Calu3 (cell line): ENCODE measurements at regions not wholly inside any gene's neighbourhood (a gene's known extent, or its start where the extent isn't known, plus 50 kb on each side); places are given as distances from the start of the nearest gene placed in this dataset.

Source experiments
- BruUV-seq: library from RNA; stranded (reverse); fragments of 400-500 nt; replicated peaks from 2 replicates; lab custom pipeline; 2021; lab: Mats Ljungman, UMichigan
- CTCF ChIA-PET: fragments of 300-600 bp; sonication (Branson Sonifier 250); formaldehyde crosslinking; loops from one replicate; lab custom pipeline; 2022; ENCODE audit warnings: antibody characterized with exemption; lab: Charles Lee
- DNase-seq: peaks from one replicate; pipeline ENCODE4 v3.0.0; 2022
- H3K27ac Mint-ChIP-seq: one replicate; pipeline ENCODE4 v1.8.0; 2022; ENCODE audit warnings: mixed read lengths; ENCODE audit not compliant: unreplicated experiment
- H3K27me3 Mint-ChIP-seq: one replicate; pipeline ENCODE4 v1.8.0; 2022; ENCODE audit warnings: mixed read lengths; ENCODE audit not compliant: unreplicated experiment
- H3K36me3 Mint-ChIP-seq: one replicate; pipeline ENCODE4 v1.8.0; 2022; ENCODE audit warnings: mild to moderate bottlenecking, moderate library complexity, mixed read lengths; ENCODE audit not compliant: insufficient read depth, unreplicated experiment
- H3K4me1 Mint-ChIP-seq: one replicate; pipeline ENCODE4 v1.8.0; 2022; ENCODE audit warnings: mild to moderate bottlenecking, low read depth, mixed read lengths; ENCODE audit not compliant: unreplicated experiment
- H3K4me3 Mint-ChIP-seq: one replicate; pipeline ENCODE4 v1.8.0; 2022; ENCODE audit warnings: mild to moderate bottlenecking, low read depth, moderate library complexity, mixed read lengths; ENCODE audit not compliant: unreplicated experiment
- H3K9me3 Mint-ChIP-seq: one replicate; pipeline ENCODE4 v1.8.0; 2022; ENCODE audit warnings: low read depth, mixed read lengths; ENCODE audit not compliant: unreplicated experiment
- CTCF ChIP-seq: fragments of 200-600 bp; IDR thresholded peaks from one replicate; pipeline ENCODE4 v1.8.0; 2022; ENCODE audit warnings: antibody characterized with exemption; ENCODE audit not compliant: unreplicated experiment
- intact Hi-C: fragments of 100-400 bp; cut with micrococcal nuclease; formaldehyde crosslinking; loops from one replicate; pipeline ENCODE4 v1.10.0; 2022; ENCODE audit not compliant: unreplicated experiment

DNA sequence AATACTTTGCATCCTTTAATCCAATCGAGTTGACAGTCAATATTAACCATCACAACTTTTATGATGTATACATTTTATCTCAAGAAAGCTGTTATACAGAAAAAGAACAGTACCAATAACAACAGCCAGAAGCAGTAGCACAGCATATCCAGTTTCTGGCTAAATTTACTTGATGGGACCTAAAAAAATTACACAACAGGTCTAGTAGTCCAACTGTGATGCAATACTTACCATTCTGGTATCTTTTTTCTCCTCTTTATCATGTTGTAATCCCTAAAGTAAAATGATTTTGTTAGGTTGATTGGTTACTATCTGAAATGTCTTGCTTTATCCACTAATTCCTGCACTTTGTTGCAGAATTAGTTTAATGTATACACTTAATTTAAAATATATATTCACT, 1150.6 kb downstream of the FAT4 start:
- H3K27me3 Mint-ChIP-seq, result no peaks in the 10 kb centered on the region
- H3K4me3 Mint-ChIP-seq, result no peak overlapping the region
- intact Hi-C loops, result no loop called here
- H3K9me3 Mint-ChIP-seq, result peaks cover 3% of the 10 kb centered on the region
- CTCF ChIA-PET, result no interaction called here
- no peaks in the 10 kb centered on the region for H3K4me1 Mint-ChIP-seq
- no peak for DNase-seq
- no peaks in the 10 kb centered on the region for H3K36me3 Mint-ChIP-seq
- no TSS peak for BruUV-seq
- no peak for TF ChIP-seq CTCF
- H3K27ac Mint-ChIP-seq, result no peak overlapping the region

GRCh38 chr4:126466848-126467247, 1152.1 kb downstream of the FAT4 start:
- no peak overlapping the region for H3K27ac Mint-ChIP-seq
- TF ChIP-seq CTCF, result no peak
- H3K27me3 Mint-ChIP-seq, result no peaks in the 10 kb centered on the region
- BruUV-seq, result no TSS peak
- intact Hi-C loops, result no loop called here
- DNase-seq, result no peak
- CTCF ChIA-PET, result no interaction called here
- H3K36me3 Mint-ChIP-seq, result no peaks in the 10 kb centered on the region
- peaks cover 3% of the 10 kb centered on the region for H3K9me3 Mint-ChIP-seq
- no peak overlapping the region for H3K4me3 Mint-ChIP-seq
- no peaks in the 10 kb centered on the region for H3K4me1 Mint-ChIP-seq

DNA sequence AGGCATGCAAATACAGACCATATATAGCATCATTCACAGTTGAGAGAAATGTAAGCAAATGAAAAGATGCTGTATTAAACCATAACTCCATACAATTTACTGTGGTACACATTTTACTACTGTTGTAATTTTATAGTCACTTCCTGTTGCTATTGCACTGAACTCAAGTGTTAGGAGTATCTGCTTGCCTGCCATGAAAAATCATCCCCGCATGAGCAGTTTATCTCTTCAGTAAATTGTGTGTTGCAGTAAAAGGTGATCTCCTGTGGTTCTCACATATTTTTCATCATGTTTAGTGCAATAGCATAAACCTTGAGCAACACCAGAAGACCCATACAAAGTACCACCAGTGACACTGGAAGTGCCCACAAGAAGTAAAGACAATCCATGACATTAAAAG, 1153.4 kb downstream of the FAT4 start:
- no peaks in the 10 kb centered on the region for H3K27me3 Mint-ChIP-seq
- intact Hi-C loops, result no loop called here
- H3K9me3 Mint-ChIP-seq, result peaks cover 3% of the 10 kb centered on the region
- H3K36me3 Mint-ChIP-seq, result no peaks in the 10 kb centered on the region
- CTCF ChIA-PET, result interaction anchor here (0.6 kb wide), 1 partner anchor 20 kb away, joined by 3 read pairs; no protein-coding TSS in a partner anchor
- BruUV-seq, result no TSS peak
- H3K4me3 Mint-ChIP-seq, result no peak overlapping the region
- no peak overlapping the region for H3K27ac Mint-ChIP-seq
- TF ChIP-seq CTCF, result no peak
- DNase-seq, result no peak
- H3K4me1 Mint-ChIP-seq, result no peaks in the 10 kb centered on the region

GRCh38 chr4:126470862-126471261, 1156.1 kb downstream of the FAT4 start:
- Mint-ChIP-seq H3K4me3 (no peak overlapping the region), H3K9me3 (peaks cover 3% of the 10 kb centered on the region), H3K27ac (no peak overlapping the region), H3K36me3 (no peaks in the 10 kb centered on the region), H3K4me1 (no peaks in the 10 kb centered on the region), H3K27me3 (no peaks in the 10 kb centered on the region)
- intact Hi-C loops, result no loop called here
- CTCF ChIA-PET, result no interaction called here
- no peak for DNase-seq
- no TSS peak for BruUV-seq
- TF ChIP-seq CTCF, result no peak
